ENCODE measurements at regions not wholly inside any gene's neighbourhood (a gene's known extent, or its start where the extent isn't known, plus 50 kb on each side); places are given as distances from the start of the nearest gene placed in this dataset.

DNA sequence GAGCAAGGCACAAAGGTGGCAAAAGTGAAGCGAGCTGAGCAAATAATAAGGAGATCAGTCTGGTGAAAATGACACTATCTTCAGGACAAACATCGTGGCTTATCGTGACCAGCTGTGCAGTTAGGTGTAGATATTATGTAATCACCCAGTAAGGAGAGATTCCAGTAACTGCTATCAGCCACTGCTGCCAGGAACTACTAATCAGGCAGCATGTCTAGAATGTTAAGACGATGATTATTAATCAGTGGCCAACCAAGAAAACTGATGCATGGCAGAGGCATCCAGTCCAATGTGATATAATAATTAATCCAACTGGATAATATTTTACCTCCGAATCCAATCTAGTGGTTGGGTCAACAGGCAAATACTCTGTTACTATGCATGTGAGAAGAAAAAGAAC, 252.7 kb upstream of the ZPLD1 start:
- TF ChIP-seq GATA1 (IDR thresholded peaks at IDR 0.05; ENCODE audit: low read depth, low read length) (peak; percentile 16), POLR2A (IDR thresholded peaks at IDR 0.05; ENCODE audit: low read length) (no peak)

All from erythroblast (primary cell).